GM06990 (cell line): ENCODE measurements at regions not wholly inside any gene's neighbourhood (a gene's known extent, or its start where the extent isn't known, plus 50 kb on each side); places are given as distances from the start of the nearest gene placed in this dataset.

ENCODE experiments used
- DNase-seq: peaks from one replicate; pipeline ENCODE4 v3.0.0-alpha.2; 2011; ENCODE audit not compliant: insufficient read length; ENCODE audit errors: extremely low read depth
- H3K27me3 ChIP-seq: replicated peaks from 2 replicates; pipeline ENCODE4 v1.6.0; 2011; ENCODE audit warnings: low read length; ENCODE audit not compliant: control insufficient read depth, insufficient read depth
- H3K36me3 ChIP-seq: 2 replicates; pipeline ENCODE4 v1.5.1; 2011; ENCODE audit warnings: low read length; ENCODE audit not compliant: control insufficient read depth, insufficient read depth
- H3K4me3 ChIP-seq: replicated peaks from 2 replicates; pipeline ENCODE4 v1.5.1; 2011; ENCODE audit warnings: low read depth, mild to moderate bottlenecking, control low read depth, low read length
- CTCF ChIP-seq: IDR thresholded peaks from 2 replicates; pipeline ENCODE4 v1.5.1; 2011; ENCODE audit warnings: low read length, control low read depth, mild to moderate bottlenecking, inconsistent platforms; ENCODE audit not compliant: insufficient read depth, poor library complexity, severe bottlenecking

- no peak overlapping the region for H3K4me3 ChIP-seq
- DNase-seq, result no peak
- H3K36me3 ChIP-seq, result no peaks in the 10 kb centered on the region
- TF ChIP-seq CTCF, result no peak
- no peaks in the 10 kb centered on the region; the same call in 1 of the 2 replicates for H3K27me3 ChIP-seq
Observed at GRCh38 chr9:105047742-105048041, 119.7 kb upstream of the ABCA1 start.

GRCh38 chr9:105048331-105048730 is 120.4 kb upstream of the ABCA1 start:
- Histone ChIP-seq H3K27me3 (no peaks in the 10 kb centered on the region; the same call in 1 of the 2 replicates), H3K4me3 (no peak overlapping the region), H3K36me3 (no peaks in the 10 kb centered on the region)
- no peak for TF ChIP-seq CTCF
- no peak for DNase-seq

- H3K36me3 ChIP-seq, result no peaks in the 10 kb centered on the region
- no peak for DNase-seq
- H3K4me3 ChIP-seq, result no peak overlapping the region
- H3K27me3 ChIP-seq, result no peaks in the 10 kb centered on the region; the same call in 1 of the 2 replicates
- no peak for TF ChIP-seq CTCF
Observed at GRCh38 chr9:105050296-105050695, 122.3 kb upstream of the ABCA1 start.

- no peak for TF ChIP-seq CTCF
- no peak overlapping the region for H3K4me3 ChIP-seq
- H3K27me3 ChIP-seq, result no peaks in the 10 kb centered on the region; the same call in 1 of the 2 replicates
- H3K36me3 ChIP-seq, result no peaks in the 10 kb centered on the region
- no peak for DNase-seq
Observed at GRCh38 chr9:105051897-105052296, 123.9 kb upstream of the ABCA1 start.

- no peaks in the 10 kb centered on the region for H3K36me3 ChIP-seq
- no peak overlapping the region for H3K4me3 ChIP-seq
- no peak for DNase-seq
- no peak for TF ChIP-seq CTCF
- no peaks in the 10 kb centered on the region; the same call in 1 of the 2 replicates for H3K27me3 ChIP-seq
Observed at GRCh38 chr9:105052346-105052745, 124.4 kb upstream of the ABCA1 start.

GRCh38 chr9:105053209-105053652 is 125.3 kb upstream of the ABCA1 start:
- TF ChIP-seq CTCF, result no peak
- peak; percentile 12 for DNase-seq
- Histone ChIP-seq H3K36me3 (no peaks in the 10 kb centered on the region), H3K27me3 (no peaks in the 10 kb centered on the region; the same call in 1 of the 2 replicates), H3K4me3 (no peak overlapping the region)
